ENCODE measurements at regions not wholly inside any gene's neighbourhood (a gene's known extent, or its start where the extent isn't known, plus 50 kb on each side); places are given as distances from the start of the nearest gene placed in this dataset.

- Histone ChIP-seq H3K36me3 (ENCODE audit: control insufficient read depth in 2 of 2, extremely low read depth in 1 of 2, insufficient read depth in 2 of 2, low read length in 2 of 2) (no peaks in the 10 kb centered on the region), H3K9me1 (replicated peaks; ENCODE audit: control insufficient read depth, extremely low read depth, insufficient read depth, low read length) (no peaks in the 10 kb centered on the region), H3K79me2 (ENCODE audit: control insufficient read depth, insufficient read depth, low read length) (no peaks in the 10 kb centered on the region), H4K20me1 (replicated peaks; ENCODE audit: control insufficient read depth, extremely low read depth, insufficient read depth, low read length) (no peaks in the 10 kb centered on the region), H2AFZ (ENCODE audit: low read depth, low read length) (no peak overlapping the region), H3K4me2 (ENCODE audit: insufficient read depth, low read length) (no peak overlapping the region), H3K4me1 (ENCODE audit: control insufficient read depth, extremely low read depth, insufficient read depth, low read length) (no peaks in the 10 kb centered on the region), H3K9ac (replicated peaks; ENCODE audit: extremely low read depth, insufficient read depth, low read length) (no peak overlapping the region), H3K9me3 (replicated peaks; ENCODE audit: control insufficient read depth, insufficient read depth, low read length) (no peaks in the 10 kb centered on the region), H3K4me3 (replicated peaks in 1 of 3; ENCODE audit: insufficient read depth in 1 of 3, low read depth in 1 of 3, low read length in 3 of 3) (no peak overlapping the region), H3K27ac (ENCODE audit: insufficient read depth, low read depth, low read length) (no peak overlapping the region), H3K27me3 (ENCODE audit: control insufficient read depth in 2 of 2, insufficient read depth in 2 of 2, low read length in 2 of 2) (no peaks in the 10 kb centered on the region)
- ChIA-PET CTCF (no interaction called here), POLR2A (no interaction called here)
- intact Hi-C loops (cut with micrococcal nuclease): loop anchor here (1.0 kb wide), 1 partner anchor 324 kb away; no protein-coding TSS in a partner anchor
- FAIRE-seq (no peak), DNase-seq (ENCODE audit: low read depth, low spot score) (no peak)
- no TSS peak for BruUV-seq (replicated peaks)
- TF ChIP-seq CTCF (IDR thresholded peaks at IDR 0.05; ENCODE audit: extremely low read depth in 1 of 2, insufficient read depth in 1 of 2, low read depth in 1 of 2, low read length in 2 of 2) (no peak), POLR2A (IDR thresholded peaks at IDR 0.05; ENCODE audit: low read depth, low read length) (no peak), MAX (IDR thresholded peaks at IDR 0.05; ENCODE audit: insufficient read depth, insufficient read length) (no peak)
- dilution Hi-C loops (cut with MboI; ENCODE audit: extremely low pct_ligation_motif_present, low sequenced_read_pairs): no loop called here
These were observed 244.3 kb upstream of the WWC1 start for GRCh38 chr5:168047043-168047668.

GRCh38 chr5:168047669-168048111 lies 243.8 kb upstream of the WWC1 start:
- Histone ChIP-seq H3K79me2 (ENCODE audit: control insufficient read depth, insufficient read depth, low read length) (no peaks in the 10 kb centered on the region), H4K20me1 (replicated peaks; ENCODE audit: control insufficient read depth, extremely low read depth, insufficient read depth, low read length) (no peaks in the 10 kb centered on the region), H2AFZ (ENCODE audit: low read depth, low read length) (no peak overlapping the region), H3K4me3 (replicated peaks in 1 of 3; ENCODE audit: insufficient read depth in 1 of 3, low read depth in 1 of 3, low read length in 3 of 3) (no peak overlapping the region), H3K9me1 (replicated peaks; ENCODE audit: control insufficient read depth, extremely low read depth, insufficient read depth, low read length) (no peaks in the 10 kb centered on the region), H3K27me3 (ENCODE audit: control insufficient read depth in 2 of 2, insufficient read depth in 2 of 2, low read length in 2 of 2) (no peaks in the 10 kb centered on the region), H3K9me3 (replicated peaks; ENCODE audit: control insufficient read depth, insufficient read depth, low read length) (no peaks in the 10 kb centered on the region), H3K27ac (ENCODE audit: insufficient read depth, low read depth, low read length) (no peak overlapping the region), H3K4me1 (ENCODE audit: control insufficient read depth, extremely low read depth, insufficient read depth, low read length) (no peaks in the 10 kb centered on the region), H3K4me2 (ENCODE audit: insufficient read depth, low read length) (no peak overlapping the region), H3K9ac (replicated peaks; ENCODE audit: extremely low read depth, insufficient read depth, low read length) (no peak overlapping the region), H3K36me3 (ENCODE audit: control insufficient read depth in 2 of 2, extremely low read depth in 1 of 2, insufficient read depth in 2 of 2, low read length in 2 of 2) (no peaks in the 10 kb centered on the region)
- dilution Hi-C loops (cut with MboI; ENCODE audit: extremely low pct_ligation_motif_present, low sequenced_read_pairs): no loop called here
- CTCF ChIA-PET: no interaction called here
- no peak for TF ChIP-seq FOS (IDR thresholded peaks at IDR 0.05; ENCODE audit: borderline replicate concordance, insufficient read depth, low read length)
- no peak for TF ChIP-seq CTCF (IDR thresholded peaks at IDR 0.05; ENCODE audit: extremely low read depth in 1 of 2, insufficient read depth in 1 of 2, low read depth in 1 of 2, low read length in 2 of 2)
- no TSS peak for BruUV-seq (replicated peaks)
- intact Hi-C loops (cut with micrococcal nuclease): loop anchor here (1.0 kb wide), 1 partner anchor 324 kb away; no protein-coding TSS in a partner anchor
- POLR2A ChIA-PET: no interaction called here
- FAIRE-seq (no peak), DNase-seq (ENCODE audit: low read depth, low spot score) (no peak)

Data from endothelial cell of umbilical vein (primary cell).